Endodermal cell (in vitro differentiated cells): ENCODE measurements at regions not wholly inside any gene's neighbourhood (a gene's known extent, or its start where the extent isn't known, plus 50 kb on each side); places are given as distances from the start of the nearest gene placed in this dataset.
"Not testable (repeated sequence)": the region's sequence is repeated elsewhere in the genome, so short reads cannot be mapped to it uniquely, and the experiment has no call there.

ENCODE experiments used
- DNase-seq: peaks from one replicate; pipeline ENCODE4 v3.0.0-alpha.2; 2017
- H3K27ac ChIP-seq: 2 replicates; pipeline ENCODE4 v1.5.1; 2013; ENCODE audit warnings: mild to moderate bottlenecking, low read depth, low read length, moderate library complexity
- H3K27me3 ChIP-seq: 2 replicates; pipeline ENCODE4 v1.6.1; 2013; ENCODE audit warnings: mild to moderate bottlenecking, low read length, moderate library complexity; ENCODE audit not compliant: insufficient read depth, control insufficient read depth, poor library complexity, severe bottlenecking
- H3K36me3 ChIP-seq: 2 replicates; pipeline ENCODE4 v1.7.0; 2013; ENCODE audit warnings: mild to moderate bottlenecking, low read length, moderate library complexity; ENCODE audit not compliant: control insufficient read depth, insufficient read depth
- H3K4me1 ChIP-seq: one replicate; pipeline ENCODE4 v1.7.0; 2013; ENCODE audit warnings: low read length; ENCODE audit not compliant: control insufficient read depth, insufficient read depth
- H3K4me3 ChIP-seq: 2 replicates; pipeline ENCODE4 v1.5.1; 2013; ENCODE audit warnings: mild to moderate bottlenecking, low read length, moderate library complexity
- H3K9ac ChIP-seq: 2 replicates; pipeline ENCODE4 v1.6.1; 2013; ENCODE audit warnings: mild to moderate bottlenecking, low read length, moderate library complexity; ENCODE audit not compliant: poor library complexity, severe bottlenecking; ENCODE audit errors: extremely low read depth
- H3K9me3 ChIP-seq: 2 replicates; pipeline ENCODE4 v1.6.1; 2013; ENCODE audit warnings: mild to moderate bottlenecking, low read length, moderate library complexity; ENCODE audit not compliant: control insufficient read depth
- H3K27ac Mint-ChIP-seq: 2 replicates; pipeline ENCODE4 v1.8.0; 2020; ENCODE audit warnings: mixed read lengths
- H3K27me3 Mint-ChIP-seq: 2 replicates; pipeline ENCODE4 v1.8.0; 2021; ENCODE audit warnings: mild to moderate bottlenecking, mixed read lengths; ENCODE audit not compliant: insufficient read depth
- H3K36me3 Mint-ChIP-seq: 2 replicates; pipeline ENCODE4 v1.8.0; 2020; ENCODE audit warnings: low read depth, mixed read lengths
- H3K4me1 Mint-ChIP-seq: 2 replicates; pipeline ENCODE4 v1.8.0; 2020; ENCODE audit warnings: mixed read lengths
- H3K4me3 Mint-ChIP-seq: 2 replicates; pipeline ENCODE4 v1.8.0; 2020; ENCODE audit warnings: mild to moderate bottlenecking, moderate library complexity, mixed read lengths
- H3K9me3 Mint-ChIP-seq: 2 replicates; pipeline ENCODE4 v1.8.0; 2020; ENCODE audit warnings: mild to moderate bottlenecking, mixed read lengths
- WGBS, 2 experiments: methylation state at CpG; one replicate each; pipeline versions ENCODE4 v1.1.5 to v1.1.7; 2013; ENCODE audit warnings: missing lambda C conversion rate in 2 of 2, mixed read lengths in 1 of 2; ENCODE audit not compliant: insufficient coverage in 1 of 2, insufficient read length in 1 of 2; 5-methylcytosine and 5-hydroxymethylcytosine counted together
- TF ChIP-seq, protein P1 (sequence below): fragments of 200-600 bp; sonication (generic); conservative IDR thresholded peaks from 2 replicates; pipeline ENCODE4 v1.5.0; 2021; ENCODE audit warnings: antibody characterized with exemption, mild to moderate bottlenecking

- H3K4me1 ChIP-seq: no peaks in the 10 kb centered on the region
- Mint-ChIP-seq H3K4me1 (no peaks in the 10 kb centered on the region), H3K9me3 (peaks cover 87% of the 10 kb centered on the region), H3K27me3 (no peaks in the 10 kb centered on the region), H3K4me3 (no peak overlapping the region), H3K27ac (no peak overlapping the region), H3K36me3 (peaks cover 15% of the 10 kb centered on the region)
- H3K9ac ChIP-seq: no peak overlapping the region
- no peaks in the 10 kb centered on the region for H3K27me3 ChIP-seq
- H3K9me3 ChIP-seq: no peaks in the 10 kb centered on the region
- no peaks in the 10 kb centered on the region for H3K36me3 ChIP-seq
- WGBS, 2 experiments: 78% methylated on average over 2 of the region's 2 CpGs; no CpG with 5 or more reads in 1 of the 2 experiments
- no peak overlapping the region for H3K4me3 ChIP-seq
- no peak overlapping the region for H3K27ac ChIP-seq
- DNase-seq: no peak
- TF ChIP-seq, protein P1, sequence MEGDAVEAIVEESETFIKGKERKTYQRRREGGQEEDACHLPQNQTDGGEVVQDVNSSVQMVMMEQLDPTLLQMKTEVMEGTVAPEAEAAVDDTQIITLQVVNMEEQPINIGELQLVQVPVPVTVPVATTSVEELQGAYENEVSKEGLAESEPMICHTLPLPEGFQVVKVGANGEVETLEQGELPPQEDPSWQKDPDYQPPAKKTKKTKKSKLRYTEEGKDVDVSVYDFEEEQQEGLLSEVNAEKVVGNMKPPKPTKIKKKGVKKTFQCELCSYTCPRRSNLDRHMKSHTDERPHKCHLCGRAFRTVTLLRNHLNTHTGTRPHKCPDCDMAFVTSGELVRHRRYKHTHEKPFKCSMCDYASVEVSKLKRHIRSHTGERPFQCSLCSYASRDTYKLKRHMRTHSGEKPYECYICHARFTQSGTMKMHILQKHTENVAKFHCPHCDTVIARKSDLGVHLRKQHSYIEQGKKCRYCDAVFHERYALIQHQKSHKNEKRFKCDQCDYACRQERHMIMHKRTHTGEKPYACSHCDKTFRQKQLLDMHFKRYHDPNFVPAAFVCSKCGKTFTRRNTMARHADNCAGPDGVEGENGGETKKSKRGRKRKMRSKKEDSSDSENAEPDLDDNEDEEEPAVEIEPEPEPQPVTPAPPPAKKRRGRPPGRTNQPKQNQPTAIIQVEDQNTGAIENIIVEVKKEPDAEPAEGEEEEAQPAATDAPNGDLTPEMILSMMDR: no peak
Observed at GRCh38 chr14:106343626-106344025, 817.2 kb downstream of the TMEM121 start.

DNA sequence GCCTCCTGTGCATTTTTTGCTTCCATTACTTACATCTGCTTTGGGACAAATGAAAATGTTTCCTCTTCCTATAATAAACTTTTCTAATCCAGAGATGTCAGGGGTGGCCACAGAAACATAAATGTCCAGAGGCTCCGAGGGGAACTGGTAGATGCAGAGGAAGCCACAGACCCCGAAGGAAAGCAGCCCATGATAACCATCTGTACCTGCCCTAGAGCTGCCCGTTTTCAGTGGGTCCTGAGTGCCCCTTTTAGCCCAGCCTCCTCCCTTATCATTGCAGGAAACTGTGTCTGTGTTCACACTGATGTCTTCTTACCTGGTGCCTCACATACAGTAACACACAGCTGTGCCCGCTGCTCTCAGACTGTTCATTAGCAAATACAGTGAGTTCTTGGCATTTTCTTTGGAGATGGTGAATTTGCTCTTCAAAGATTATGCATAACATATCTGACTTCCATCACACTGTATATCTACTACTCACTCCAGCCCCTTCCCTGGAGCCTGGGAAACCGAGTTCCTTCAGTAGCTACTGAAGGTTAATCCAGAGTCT is 817.8 kb downstream of the TMEM121 start:
- H3K9ac ChIP-seq, H3K4me3 ChIP-seq, H3K4me3 Mint-ChIP-seq, H3K4me1 ChIP-seq, H3K9me3 ChIP-seq, H3K27ac Mint-ChIP-seq, H3K36me3 ChIP-seq, H3K4me1 Mint-ChIP-seq, H3K27me3 Mint-ChIP-seq, H3K27me3 ChIP-seq, H3K27ac ChIP-seq, DNase-seq: not testable (repeated sequence)
- WGBS, 2 experiments: 49% methylated on average over 5 of the region's 5 CpGs; no CpG with 5 or more reads in 1 of the 2 experiments
- Mint-ChIP-seq H3K9me3 (peaks cover 90% of the 10 kb centered on the region), H3K36me3 (peaks cover 15% of the 10 kb centered on the region)

GRCh38 chr14:106344791-106345479 is 818.6 kb downstream of the TMEM121 start:
- not testable (repeated sequence) for H3K27me3 ChIP-seq, H3K9ac ChIP-seq, H3K9me3 ChIP-seq, H3K4me1 ChIP-seq, H3K36me3 ChIP-seq, H3K4me3 ChIP-seq, DNase-seq, H3K27ac ChIP-seq, H3K4me3 Mint-ChIP-seq, H3K27me3 Mint-ChIP-seq, H3K27ac Mint-ChIP-seq, H3K4me1 Mint-ChIP-seq
- WGBS, 2 experiments: 73% methylated on average over 3 of the region's 5 CpGs; no CpG with 5 or more reads in 1 of the 2 experiments
- Mint-ChIP-seq H3K9me3 (peaks cover 92% of the 10 kb centered on the region), H3K36me3 (peaks cover 15% of the 10 kb centered on the region)

GRCh38 chr14:106346084-106346483 is 819.7 kb downstream of the TMEM121 start:
- Mint-ChIP-seq H3K27ac (no peak overlapping the region), H3K4me3 (no peak overlapping the region), H3K9me3 (peaks cover 96% of the 10 kb centered on the region), H3K4me1 (no peaks in the 10 kb centered on the region), H3K36me3 (peaks cover 15% of the 10 kb centered on the region), H3K27me3 (no peaks in the 10 kb centered on the region)
- H3K27me3 ChIP-seq: no peaks in the 10 kb centered on the region
- no peaks in the 10 kb centered on the region for H3K9me3 ChIP-seq
- no peak overlapping the region for H3K9ac ChIP-seq
- H3K27ac ChIP-seq: no peak overlapping the region
- H3K4me3 ChIP-seq: no peak overlapping the region
- WGBS, 2 experiments: 49 to 73% methylated on average over 2 to 8 of the region's 8 CpGs
- H3K36me3 ChIP-seq: no peaks in the 10 kb centered on the region
- no peak for DNase-seq
- TF ChIP-seq, protein P1: no peak
- no peaks in the 10 kb centered on the region for H3K4me1 ChIP-seq
